Common myeloid progenitor, CD34-positive (primary cell): ENCODE measurements at regions not wholly inside any gene's neighbourhood (a gene's known extent, or its start where the extent isn't known, plus 50 kb on each side); places are given as distances from the start of the nearest gene placed in this dataset.

Experiments used
- CTCF ChIA-PET: fragments of 350-600 bp; sonication (Branson Sonifier 250); formaldehyde crosslinking; loops from one replicate; lab custom pipeline; 2021; ENCODE audit warnings: antibody characterized with exemption; lab: Charles Lee
- POLR2A ChIA-PET: fragments of 350-600 bp; sonication (Branson Sonifier 250); formaldehyde crosslinking; loops from one replicate; lab custom pipeline; 2021; ENCODE audit warnings: antibody characterized with exemption; lab: Charles Lee
- DNase-seq, 3 donors: peaks; one replicate each; pipeline versions ENCODE4 v3.0.0 to v3.0.0-alpha.2; 2013
- H3K27ac ChIP-seq, 2 experiments: 1 replicate in 1 of 2; 2 replicates in 1 of 2; pipeline ENCODE4 v1.7.0; 2013; ENCODE audit warnings: inconsistent platforms in 2 of 2, low read length in 2 of 2, mild to moderate bottlenecking in 2 of 2, low read depth in 1 of 2, moderate library complexity in 1 of 2; ENCODE audit not compliant: severe bottlenecking in 2 of 2, insufficient read depth in 1 of 2, poor library complexity in 1 of 2
- H3K27me3 ChIP-seq, 5 experiments: replicated peaks in 2 of 5; 1 replicate in 3 of 5; 2 replicates in 2 of 5; pipeline versions ENCODE4 v1.6.1 to v1.7.0; 2013; ENCODE audit warnings: low read length in 4 of 5, mild to moderate bottlenecking in 2 of 5, moderate library complexity in 2 of 5, inconsistent platforms in 1 of 5; ENCODE audit not compliant: insufficient read depth in 5 of 5, control insufficient read depth in 4 of 5
- H3K36me3 ChIP-seq, 4 experiments: 1 replicate in 2 of 4; 2 replicates in 2 of 4; pipeline versions ENCODE4 v1.6.1 to v1.7.0; 2013; ENCODE audit warnings: low read length in 3 of 4, control low read depth in 1 of 4, mild to moderate bottlenecking in 1 of 4; ENCODE audit not compliant: control insufficient read depth in 4 of 4, insufficient read depth in 4 of 4
- H3K4me1 ChIP-seq, 4 experiments: 1 replicate in 3 of 4; 2 replicates in 1 of 4; pipeline versions ENCODE4 v1.6.1 to v1.7.1; 2013; ENCODE audit warnings: low read length in 3 of 4, mild to moderate bottlenecking in 3 of 4, control low read depth in 1 of 4, inconsistent platforms in 1 of 4, moderate library complexity in 1 of 4; ENCODE audit not compliant: control insufficient read depth in 4 of 4, insufficient read depth in 4 of 4; ENCODE audit errors: control extremely low read depth in 1 of 4
- H3K4me3 ChIP-seq, 7 experiments: 1 replicate in 4 of 7; 2 replicates in 3 of 7; pipeline versions ENCODE4 v1.5.1 to v1.7.0; 2013; ENCODE audit warnings: mild to moderate bottlenecking in 7 of 7, low read length in 6 of 7, moderate library complexity in 6 of 7, inconsistent platforms in 2 of 7, low read depth in 2 of 7, control low read depth in 1 of 7; ENCODE audit not compliant: insufficient read depth in 4 of 7, control insufficient read depth in 1 of 7; ENCODE audit errors: extremely low read depth in 1 of 7
- H3K9me3 ChIP-seq, 5 experiments: 1 replicate in 4 of 5; 2 replicates in 1 of 5; pipeline versions ENCODE4 v1.6.1 to v1.7.1; 2013; ENCODE audit warnings: low read length in 4 of 5, mild to moderate bottlenecking in 2 of 5, inconsistent platforms in 1 of 5, low read depth in 1 of 5, moderate library complexity in 1 of 5; ENCODE audit not compliant: control insufficient read depth in 4 of 5, insufficient read depth in 2 of 5; ENCODE audit errors: control extremely low read depth in 1 of 5
- WGBS: methylation state at CpG from one replicate; pipeline ENCODE4 v1.1.5; 2013; ENCODE audit not compliant: insufficient coverage; 5-methylcytosine and 5-hydroxymethylcytosine counted together

- 61% methylated on average over 3 of the region's 5 CpGs for WGBS
- no peaks in the 10 kb centered on the region for H3K9me3 ChIP-seq
- H3K4me3 ChIP-seq = no peak overlapping the region
- no peaks in the 10 kb centered on the region for H3K4me1 ChIP-seq
- ChIA-PET POLR2A (no interaction called here), CTCF (no interaction called here)
- H3K36me3 ChIP-seq = no peaks in the 10 kb centered on the region
- no peaks in the 10 kb centered on the region for H3K27me3 ChIP-seq
- no peak overlapping the region for H3K27ac ChIP-seq
- no peak for DNase-seq
Measured at GRCh38 chr4:13711233-13711785, 83.8 kb upstream of the BOD1L1 start.

GRCh38 chr4:13721894-13722293 lies 94.4 kb upstream of the BOD1L1 start:
- no peak overlapping the region for H3K27ac ChIP-seq
- ChIA-PET POLR2A (no interaction called here), CTCF (interaction anchor here (1.9 kb wide), 1 partner anchor 15 kb away, joined by 4 read pairs; no protein-coding TSS in a partner anchor)
- WGBS = no CpG with 5 or more reads among the region's 2 CpGs
- no peak for DNase-seq
- H3K4me1 ChIP-seq = no peaks in the 10 kb centered on the region
- H3K4me3 ChIP-seq = no peak overlapping the region
- no peaks in the 10 kb centered on the region for H3K27me3 ChIP-seq
- H3K36me3 ChIP-seq = no peaks in the 10 kb centered on the region
- H3K9me3 ChIP-seq = no peaks in the 10 kb centered on the region

GRCh38 chr4:13722649-13723048 lies 95.1 kb upstream of the BOD1L1 start:
- H3K4me1 ChIP-seq = no peaks in the 10 kb centered on the region
- no peak overlapping the region for H3K4me3 ChIP-seq
- H3K9me3 ChIP-seq = no peaks in the 10 kb centered on the region
- no peak overlapping the region for H3K27ac ChIP-seq
- no peaks in the 10 kb centered on the region for H3K36me3 ChIP-seq
- POLR2A ChIA-PET = no interaction called here
- no peaks in the 10 kb centered on the region for H3K27me3 ChIP-seq
- WGBS = 100% methylated on average over 1 of the region's 1 CpG
- CTCF ChIA-PET = interaction anchor here (1.9 kb wide), 1 partner anchor 14 kb away, joined by 4 read pairs; no protein-coding TSS in a partner anchor
- DNase-seq = no peak

GRCh38 chr4:13728761-13729160 lies 101.2 kb upstream of the BOD1L1 start:
- CTCF ChIA-PET = no interaction called here
- POLR2A ChIA-PET = no interaction called here
- no peak for DNase-seq
- H3K4me1 ChIP-seq = no peaks in the 10 kb centered on the region
- H3K36me3 ChIP-seq = no peaks in the 10 kb centered on the region
- H3K9me3 ChIP-seq = no peaks in the 10 kb centered on the region
- H3K4me3 ChIP-seq = no peak overlapping the region
- 70% methylated on average over 2 of the region's 6 CpGs for WGBS
- H3K27me3 ChIP-seq = no peaks in the 10 kb centered on the region
- H3K27ac ChIP-seq = no peak overlapping the region

- Histone ChIP-seq H3K36me3 (no peaks in the 10 kb centered on the region), H3K4me1 (no peaks in the 10 kb centered on the region), H3K9me3 (no peaks in the 10 kb centered on the region), H3K27ac (no peak overlapping the region), H3K4me3 (no peak overlapping the region), H3K27me3 (no peaks in the 10 kb centered on the region)
- POLR2A ChIA-PET = no interaction called here
- no peak for DNase-seq
- CTCF ChIA-PET = no interaction called here
- 100% methylated on average over 1 of the region's 1 CpG for WGBS
Measured at GRCh38 chr4:13731019-13731418, 103.5 kb upstream of the BOD1L1 start.

- DNase-seq = no peak
- CTCF ChIA-PET = no interaction called here
- no CpG with 5 or more reads among the region's 1 CpG for WGBS
- no peaks in the 10 kb centered on the region for H3K9me3 ChIP-seq
- no peaks in the 10 kb centered on the region for H3K27me3 ChIP-seq
- H3K36me3 ChIP-seq = no peaks in the 10 kb centered on the region
- POLR2A ChIA-PET = no interaction called here
- no peak overlapping the region for H3K27ac ChIP-seq
- no peak overlapping the region for H3K4me3 ChIP-seq
- no peaks in the 10 kb centered on the region for H3K4me1 ChIP-seq
Measured at GRCh38 chr4:13733817-13734216, 106.3 kb upstream of the BOD1L1 start.

- no peak overlapping the region for H3K27ac ChIP-seq
- no peak overlapping the region for H3K4me3 ChIP-seq
- ChIA-PET POLR2A (interaction anchor here (1.0 kb wide), 1 partner anchor 11 kb away, joined by 3 read pairs; no protein-coding TSS in a partner anchor), CTCF (no interaction called here)
- 95% methylated on average over 2 of the region's 2 CpGs for WGBS
- H3K36me3 ChIP-seq = no peaks in the 10 kb centered on the region
- H3K4me1 ChIP-seq = no peaks in the 10 kb centered on the region
- H3K27me3 ChIP-seq = no peaks in the 10 kb centered on the region
- DNase-seq = no peak
- peaks cover 0 to 4% (median 0%) of the 10 kb centered on the region in 5 experiments for H3K9me3 ChIP-seq
Measured at GRCh38 chr4:13750594-13750993, 123.1 kb upstream of the BOD1L1 start.
